Non-pigmented ciliary epithelial cell (primary cell): ENCODE measurements at regions not wholly inside any gene's neighbourhood (a gene's known extent, or its start where the extent isn't known, plus 50 kb on each side); places are given as distances from the start of the nearest gene placed in this dataset.
"Not testable (repeated sequence)": the region's sequence is repeated elsewhere in the genome, so short reads cannot be mapped to it uniquely, and the experiment has no call there.

Source experiments
- DNase-seq: peaks from one replicate; pipeline ENCODE4 v3.0.0-alpha.2; 2010; ENCODE audit warnings: low read depth

DNA sequence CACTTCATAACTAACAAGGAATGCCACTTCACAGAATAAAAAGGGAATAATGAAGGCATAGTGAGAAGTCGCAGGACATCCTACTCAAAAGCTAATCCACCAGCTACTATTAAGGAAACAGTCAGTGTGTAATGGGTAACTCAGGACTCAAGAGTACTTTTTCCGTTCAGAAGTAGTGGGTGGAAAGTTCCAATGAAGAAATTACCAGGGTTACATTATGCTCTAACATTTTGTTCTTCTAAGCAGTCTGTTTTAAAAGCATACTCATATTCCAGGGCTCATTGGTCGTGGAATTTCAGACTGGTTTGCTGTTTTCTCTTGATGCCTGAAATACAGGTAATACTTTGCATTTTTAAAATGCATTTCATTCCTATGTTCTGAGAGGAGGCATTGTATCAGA is 222.4 kb upstream of the IRS2 start:
- DNase-seq = no peak

- DNase-seq = no peak
Observed at GRCh38 chr13:110006304-110006703, 219.9 kb upstream of the IRS2 start.

DNA sequence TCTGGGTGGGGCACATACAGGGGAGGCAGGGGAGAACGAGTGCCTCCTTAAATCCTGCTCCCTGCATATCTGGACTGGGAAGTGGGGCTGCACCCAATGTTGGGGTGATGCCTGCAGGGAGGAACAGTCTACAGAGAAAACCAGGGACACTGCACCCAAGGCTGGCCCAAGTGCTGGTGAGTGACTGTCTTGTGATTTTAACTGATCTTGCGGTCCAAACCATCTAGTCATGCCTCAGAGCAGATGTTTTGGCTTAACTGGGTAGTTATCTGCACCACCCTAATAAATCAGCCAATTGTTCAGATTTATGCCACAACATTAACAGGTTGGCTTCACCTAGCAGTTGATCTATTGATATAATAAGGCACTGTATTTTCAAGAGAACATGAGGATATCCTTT is 219.2 kb upstream of the IRS2 start:
- DNase-seq = no peak

DNA sequence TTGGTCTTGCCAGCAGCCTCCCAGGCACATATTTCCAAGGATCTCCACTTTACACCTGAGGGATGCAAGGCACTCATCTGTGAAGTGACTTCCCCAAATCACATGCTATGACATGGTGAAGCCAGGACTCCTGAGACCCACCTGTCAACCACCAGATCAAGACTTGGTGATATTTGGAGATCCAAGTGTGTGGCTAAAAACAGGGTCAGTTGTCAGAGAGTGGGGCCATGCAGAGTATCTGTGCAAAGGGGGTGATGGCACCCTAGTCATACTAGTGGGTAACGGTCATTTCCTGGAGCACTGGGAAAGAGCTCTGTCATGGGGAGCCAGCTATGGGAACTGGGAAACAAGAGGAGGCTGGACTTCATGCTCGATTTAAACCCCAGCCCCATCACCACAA is 218.4 kb upstream of the IRS2 start:
- DNase-seq = no peak

- no peak for DNase-seq
Observed at GRCh38 chr13:110001670-110002275, 215.4 kb upstream of the IRS2 start.

GRCh38 chr13:110000534-110001345 is 214.4 kb upstream of the IRS2 start:
- DNase-seq = no peak

- DNase-seq = no peak
Observed at GRCh38 chr13:109999659-110000533, 213.5 kb upstream of the IRS2 start.

DNA sequence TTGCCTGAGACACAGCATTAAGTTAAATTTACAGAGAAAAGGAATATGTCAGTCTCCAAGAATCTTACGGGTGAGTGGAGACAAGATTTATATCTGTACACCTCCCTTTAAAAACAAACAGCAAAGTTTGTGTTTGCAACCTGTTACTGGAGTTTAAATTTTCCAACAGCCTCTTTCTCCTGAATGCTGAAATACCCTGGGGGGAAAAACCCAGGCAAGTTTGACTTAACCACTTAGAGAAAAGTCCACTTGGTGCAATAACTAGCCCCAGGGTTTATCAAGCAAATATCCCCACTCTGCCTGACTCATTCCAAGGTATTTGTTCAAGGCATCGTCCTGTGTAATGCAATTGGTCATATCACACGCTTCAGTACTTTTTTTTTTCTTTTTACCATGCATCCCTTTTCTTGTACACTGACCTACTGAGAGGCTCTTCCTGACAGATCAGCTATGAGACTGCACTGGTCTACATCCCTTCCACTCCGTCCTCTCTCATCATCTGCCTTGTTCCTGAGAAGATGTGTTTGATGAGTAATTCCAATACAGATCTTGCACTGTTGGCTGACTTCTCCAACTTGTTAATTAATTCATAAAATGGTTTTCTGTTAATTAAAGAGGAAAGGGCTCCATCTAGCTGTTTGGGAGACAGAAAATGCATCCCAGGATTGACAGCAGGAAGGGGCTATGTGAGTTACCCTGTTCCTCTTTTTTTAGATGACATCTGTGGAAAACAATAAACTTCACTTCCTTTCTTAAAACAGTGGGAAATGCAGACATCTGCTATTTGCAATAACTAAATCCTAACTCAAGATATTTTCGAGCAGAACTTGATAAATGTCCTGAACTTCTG is 212.5 kb upstream of the IRS2 start:
- DNase-seq = peak; percentile 92

- no peak for DNase-seq
Observed at GRCh38 chr13:109998037-109998436, 211.7 kb upstream of the IRS2 start.

GRCh38 chr13:109997056-109997595 is 210.7 kb upstream of the IRS2 start:
- DNase-seq = not testable (repeated sequence)

DNA sequence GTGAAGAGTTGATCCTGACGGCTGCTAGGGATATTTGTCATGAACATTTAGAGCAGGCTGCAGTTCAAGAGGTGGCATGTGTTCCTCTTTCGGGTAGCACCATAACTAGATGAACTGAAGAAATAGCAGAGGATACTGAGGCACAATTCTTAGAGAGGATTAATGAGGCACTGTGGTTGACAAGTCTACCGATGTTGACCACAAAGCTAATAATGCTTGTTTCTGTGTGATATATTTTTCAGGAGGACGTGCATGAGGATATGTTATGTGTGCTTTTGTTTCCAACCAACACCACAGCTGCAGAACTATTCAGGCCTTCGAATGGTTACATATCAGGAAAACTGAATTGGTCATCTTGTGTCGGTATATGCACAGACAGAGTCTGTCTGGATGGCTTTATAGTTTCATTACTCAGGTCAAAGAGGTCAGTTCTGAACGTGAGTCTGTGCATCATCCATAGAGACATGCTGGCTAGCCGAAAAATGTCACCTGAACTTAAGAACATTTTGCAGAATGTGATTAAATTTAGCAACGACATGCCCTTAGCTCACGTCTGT is 210.1 kb upstream of the IRS2 start:
- no peak for DNase-seq

- no peak for DNase-seq
Observed at GRCh38 chr13:109995578-109995977, 209.2 kb upstream of the IRS2 start.

DNA sequence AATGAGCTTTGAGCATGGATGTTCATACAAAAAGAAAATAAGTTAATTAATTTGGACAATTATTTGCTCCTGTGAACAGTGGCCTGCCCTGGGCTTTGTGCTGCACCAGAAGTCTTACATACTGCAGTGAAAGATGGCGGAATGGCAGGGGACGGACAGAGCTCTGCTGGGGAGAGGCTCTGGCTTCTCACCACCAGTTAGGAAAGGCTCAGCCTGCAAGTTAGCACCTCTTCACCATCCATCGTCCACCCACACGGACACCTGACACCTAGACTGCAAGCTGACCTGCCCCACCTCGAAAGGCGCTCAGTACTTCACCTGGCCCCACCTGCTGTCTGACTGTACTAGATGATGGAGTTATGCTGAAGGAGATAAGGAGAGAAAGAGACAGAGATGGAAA is 203.9 kb upstream of the IRS2 start:
- DNase-seq = no peak

DNA sequence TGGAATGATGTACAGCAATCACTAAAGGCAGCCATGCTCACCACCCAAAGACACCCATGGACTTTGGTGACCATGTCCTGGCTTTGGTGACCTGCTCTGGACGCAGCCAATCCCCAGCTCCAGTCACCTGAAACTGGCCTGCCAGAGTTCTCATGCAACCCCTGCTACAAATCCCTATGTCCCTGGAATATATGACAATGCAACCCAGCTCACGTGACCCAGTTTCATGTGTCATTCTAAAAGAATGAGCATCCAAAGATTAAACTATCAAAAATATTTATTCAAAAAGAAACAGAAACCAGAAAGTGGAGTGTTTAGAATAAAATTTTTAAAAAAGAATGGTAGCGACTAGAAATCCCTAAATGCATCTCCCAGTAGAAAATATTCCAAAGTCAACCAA is 203.3 kb upstream of the IRS2 start:
- no peak for DNase-seq

DNA sequence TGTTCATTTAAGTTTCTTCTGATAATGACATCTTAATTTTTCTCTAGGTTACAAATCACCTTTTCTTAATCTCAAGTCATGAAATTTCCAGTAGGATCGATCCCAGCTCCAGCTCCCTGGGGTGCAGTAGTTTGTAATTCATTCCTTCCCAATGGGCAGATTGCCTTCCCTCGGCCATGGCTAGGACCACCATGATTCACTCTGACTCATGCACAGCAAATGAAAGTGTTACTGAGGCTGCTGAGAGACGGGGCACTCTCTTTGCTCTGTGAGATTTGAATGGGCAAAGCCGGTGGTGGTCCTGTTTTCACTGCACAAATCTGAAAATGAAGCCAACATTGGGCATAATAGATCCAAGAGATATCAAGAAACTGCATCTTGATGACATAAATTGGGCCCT is 202.8 kb upstream of the IRS2 start:
- DNase-seq = no peak

GRCh38 chr13:109986851-109987250 is 200.5 kb upstream of the IRS2 start:
- DNase-seq = no peak

DNA sequence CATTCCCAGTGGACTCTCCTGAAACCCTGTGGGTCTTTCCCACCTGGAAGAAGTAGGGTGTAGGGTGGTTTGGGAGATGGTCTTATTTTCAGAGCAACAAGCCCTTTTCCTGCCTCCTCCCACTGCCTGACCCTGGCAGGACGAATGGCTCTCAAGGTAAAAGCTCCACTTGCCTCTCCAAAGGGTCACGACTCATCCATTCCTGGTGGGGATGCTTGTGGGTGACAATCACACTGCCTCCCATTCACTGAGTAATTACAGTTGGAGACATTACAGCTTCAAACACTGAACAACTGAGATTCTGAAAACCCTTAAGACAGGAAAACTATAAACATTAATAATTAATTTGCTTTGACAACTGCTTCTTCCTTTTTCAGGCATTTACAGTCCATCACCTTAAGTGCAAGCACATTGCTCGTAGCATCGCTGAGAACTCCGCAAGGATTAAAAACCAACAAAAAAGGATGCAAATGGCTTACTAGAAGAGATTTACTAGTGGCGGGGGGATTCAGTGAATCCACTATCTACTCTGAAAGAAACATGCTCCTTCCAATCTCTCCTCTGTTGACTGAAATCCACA is 199.6 kb upstream of the IRS2 start:
- DNase-seq = no peak

GRCh38 chr13:109983447-109983846 is 197.1 kb upstream of the IRS2 start:
- no peak for DNase-seq

DNA sequence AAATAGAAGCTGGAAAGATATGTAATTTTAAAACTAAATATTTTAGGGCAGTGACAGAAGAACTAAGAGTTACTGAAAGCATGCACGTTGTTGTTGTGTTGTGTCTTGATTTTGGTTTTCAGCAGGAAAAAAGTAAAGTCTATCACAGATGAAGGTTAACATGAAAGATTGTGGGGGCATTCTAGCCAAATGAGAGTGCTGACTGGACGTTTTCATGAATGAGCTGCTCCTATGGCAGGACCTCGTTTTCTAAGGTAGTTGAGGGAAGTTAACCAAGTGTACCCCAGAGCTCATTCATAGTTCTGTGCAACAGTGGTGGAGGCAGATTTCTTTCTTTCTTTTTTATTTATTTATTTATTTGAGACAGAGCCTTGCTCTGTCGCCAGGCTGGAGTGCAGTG is 194.6 kb upstream of the IRS2 start:
- DNase-seq = no peak

- not testable (repeated sequence) for DNase-seq
Observed at GRCh38 chr13:109979676-109980075, 193.3 kb upstream of the IRS2 start.

DNA sequence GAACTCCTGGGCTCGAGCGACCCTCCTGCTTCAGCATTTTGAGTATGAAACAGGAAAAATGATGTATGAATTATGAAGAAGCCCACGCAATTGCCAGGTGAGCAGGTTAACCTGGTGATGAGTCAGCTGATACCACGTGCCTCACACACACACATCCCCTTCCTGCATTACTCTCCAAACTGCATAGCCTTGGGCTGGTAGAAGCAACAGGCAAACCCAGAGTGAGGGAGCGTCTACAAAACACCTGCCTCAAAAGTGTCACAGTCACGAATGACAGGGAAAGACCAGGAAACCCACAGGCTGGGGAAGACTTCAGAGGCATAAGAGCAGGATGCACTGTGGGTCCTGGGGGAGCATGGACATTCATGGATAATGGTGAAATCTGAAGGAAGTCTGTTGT is 192.8 kb upstream of the IRS2 start:
- DNase-seq = no peak
